GM20000 (cell line): ENCODE measurements at regions not wholly inside any gene's neighbourhood (a gene's known extent, or its start where the extent isn't known, plus 50 kb on each side); places are given as distances from the start of the nearest gene placed in this dataset.

Source experiments
- DNase-seq: peaks from one replicate; pipeline ENCODE4 v3.0.0; 2012; ENCODE audit warnings: low spot score
- TF ChIP-seq, protein P1 (sequence below): IDR thresholded peaks from 2 replicates; pipeline ENCODE4 v1.5.1; 2012; ENCODE audit warnings: mild to moderate bottlenecking, control low read depth; ENCODE audit errors: extremely low read depth, missing control alignments

DNA sequence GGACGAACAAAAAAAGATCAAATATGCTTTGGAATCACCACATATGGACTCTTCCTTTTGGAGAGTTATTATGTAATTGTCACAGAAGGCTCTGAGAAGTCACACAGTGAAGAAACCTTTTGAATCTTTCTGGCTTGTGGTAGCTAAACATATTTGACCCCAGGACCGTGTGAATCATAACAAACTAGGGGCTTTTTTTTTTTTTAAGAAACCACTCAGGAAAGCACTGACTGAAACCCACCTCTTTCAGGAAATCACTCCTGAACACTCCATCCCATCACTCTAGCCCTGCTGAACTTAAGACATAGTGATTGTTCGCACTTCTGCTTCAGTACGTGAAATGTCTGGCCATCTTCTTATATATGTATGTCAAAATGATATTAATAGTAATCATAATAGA is 495.9 kb upstream of the ARID1B start:
- TF ChIP-seq, protein P1, sequence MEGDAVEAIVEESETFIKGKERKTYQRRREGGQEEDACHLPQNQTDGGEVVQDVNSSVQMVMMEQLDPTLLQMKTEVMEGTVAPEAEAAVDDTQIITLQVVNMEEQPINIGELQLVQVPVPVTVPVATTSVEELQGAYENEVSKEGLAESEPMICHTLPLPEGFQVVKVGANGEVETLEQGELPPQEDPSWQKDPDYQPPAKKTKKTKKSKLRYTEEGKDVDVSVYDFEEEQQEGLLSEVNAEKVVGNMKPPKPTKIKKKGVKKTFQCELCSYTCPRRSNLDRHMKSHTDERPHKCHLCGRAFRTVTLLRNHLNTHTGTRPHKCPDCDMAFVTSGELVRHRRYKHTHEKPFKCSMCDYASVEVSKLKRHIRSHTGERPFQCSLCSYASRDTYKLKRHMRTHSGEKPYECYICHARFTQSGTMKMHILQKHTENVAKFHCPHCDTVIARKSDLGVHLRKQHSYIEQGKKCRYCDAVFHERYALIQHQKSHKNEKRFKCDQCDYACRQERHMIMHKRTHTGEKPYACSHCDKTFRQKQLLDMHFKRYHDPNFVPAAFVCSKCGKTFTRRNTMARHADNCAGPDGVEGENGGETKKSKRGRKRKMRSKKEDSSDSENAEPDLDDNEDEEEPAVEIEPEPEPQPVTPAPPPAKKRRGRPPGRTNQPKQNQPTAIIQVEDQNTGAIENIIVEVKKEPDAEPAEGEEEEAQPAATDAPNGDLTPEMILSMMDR = no peak
- DNase-seq = no peak

DNA sequence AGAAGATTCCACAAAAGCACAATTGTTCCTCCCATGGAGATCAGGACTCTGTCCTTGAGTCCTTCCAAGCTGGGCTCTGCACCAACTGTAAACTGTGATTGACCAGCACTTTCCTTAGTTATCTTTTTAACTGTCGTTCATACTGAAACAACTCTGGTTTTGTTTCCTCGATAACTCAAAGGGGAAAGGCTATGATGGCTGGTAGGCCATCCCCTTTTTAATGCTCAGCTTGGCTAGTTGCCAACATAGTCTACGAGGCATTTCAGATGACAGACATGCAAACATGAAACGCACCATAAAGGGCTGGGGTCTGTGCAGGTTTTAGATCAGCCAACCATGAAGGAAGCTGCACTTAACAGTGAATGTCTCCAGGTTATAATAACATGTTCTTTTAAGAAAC is 497.1 kb upstream of the ARID1B start:
- TF ChIP-seq, protein P1 = no peak
- DNase-seq = no peak

DNA sequence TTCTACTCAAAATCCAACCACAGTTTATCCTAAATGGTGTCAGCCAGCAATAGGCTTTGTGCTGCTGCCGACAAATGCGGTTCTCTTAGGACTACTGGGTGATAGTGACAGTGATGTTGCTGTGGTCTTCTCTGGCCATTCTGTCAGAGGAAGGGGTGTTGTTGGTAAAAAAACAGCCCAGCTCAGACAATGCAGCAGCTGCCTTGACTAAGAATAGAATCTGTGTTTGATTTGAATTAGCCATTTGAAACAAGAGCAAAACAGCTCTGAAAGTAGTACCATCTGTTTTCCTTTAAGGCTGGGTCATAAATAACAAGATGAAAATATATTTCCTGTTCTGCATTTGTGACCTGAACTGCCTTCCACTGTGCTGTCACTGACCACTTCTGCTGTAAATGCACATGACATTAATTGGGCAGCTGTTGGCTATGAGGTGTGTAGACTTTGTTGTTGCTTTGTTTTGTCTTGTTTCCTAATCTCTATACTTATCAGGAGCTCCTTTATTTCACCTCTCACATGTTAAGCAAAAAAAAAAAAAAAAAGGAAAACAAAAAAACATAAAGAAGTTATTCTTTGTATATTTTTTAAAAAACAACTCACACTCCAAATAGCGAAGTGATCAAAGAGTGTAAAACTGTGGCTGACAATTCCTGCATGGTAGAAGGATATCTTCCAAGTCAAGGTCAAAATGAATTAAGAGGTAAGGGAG is 497.8 kb upstream of the ARID1B start:
- TF ChIP-seq, protein P1 = no peak
- DNase-seq = peak; percentile 17

DNA sequence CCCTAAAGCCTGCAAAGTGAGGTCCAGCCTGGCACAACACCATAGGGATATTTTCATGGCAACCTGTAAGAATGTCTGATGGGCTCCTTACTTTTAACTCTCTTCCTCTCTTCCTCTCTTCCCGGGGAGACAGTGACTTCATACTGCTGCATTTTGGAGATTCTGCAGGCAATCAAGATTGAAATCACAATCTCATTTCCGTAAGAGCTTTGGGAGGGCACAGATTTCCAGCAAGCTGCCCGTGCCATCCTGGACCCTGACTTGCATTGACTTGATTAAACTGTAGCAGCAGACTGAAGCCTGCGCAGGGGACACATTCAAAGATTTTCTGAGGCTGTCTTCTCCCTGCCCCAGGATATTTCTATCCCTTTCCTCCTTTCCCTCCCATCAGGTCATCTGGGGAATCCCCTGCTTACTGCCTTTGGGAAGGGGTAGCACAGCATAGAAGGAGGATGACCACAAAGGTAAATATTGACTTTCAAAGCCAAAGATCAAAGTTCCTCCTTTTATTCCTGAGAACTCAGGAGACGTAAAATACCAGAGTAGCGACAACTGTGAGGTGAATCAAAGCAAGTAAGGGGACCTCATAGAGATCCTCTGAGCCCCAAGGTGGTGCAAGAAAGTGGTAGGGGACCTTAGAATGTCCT is 504.0 kb upstream of the ARID1B start:
- no peak for DNase-seq
- TF ChIP-seq, protein P1 = no peak

DNA sequence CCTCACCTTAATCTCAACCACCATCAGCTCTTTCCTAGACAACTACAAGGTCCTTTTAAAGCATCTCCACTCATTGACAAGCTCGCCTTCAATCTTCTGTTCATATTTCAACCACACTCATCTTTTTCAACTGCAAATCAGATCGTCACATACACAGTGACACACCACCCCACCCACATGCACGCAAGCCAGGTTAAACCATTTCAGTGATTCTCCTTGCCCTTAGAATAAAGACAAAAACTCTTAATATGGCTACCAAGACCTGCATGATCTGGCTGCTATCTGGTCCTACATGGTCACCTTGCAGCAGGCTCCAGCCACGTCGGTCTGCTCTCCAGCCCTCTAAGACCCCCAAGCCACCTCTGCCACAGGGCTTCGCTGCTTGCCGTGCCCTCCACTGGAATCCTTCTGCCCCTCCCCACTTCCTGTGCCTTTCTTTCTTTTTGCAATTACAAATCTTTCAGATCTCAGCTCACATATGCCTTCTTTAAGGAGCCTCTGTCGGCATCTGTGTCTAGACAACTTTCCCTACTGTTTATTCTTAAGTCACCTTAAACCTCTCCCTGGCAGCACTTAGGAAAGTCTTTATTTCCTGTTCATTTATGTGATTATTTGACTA is 507.3 kb upstream of the ARID1B start:
- DNase-seq = no peak
- TF ChIP-seq, protein P1 = no peak

DNA sequence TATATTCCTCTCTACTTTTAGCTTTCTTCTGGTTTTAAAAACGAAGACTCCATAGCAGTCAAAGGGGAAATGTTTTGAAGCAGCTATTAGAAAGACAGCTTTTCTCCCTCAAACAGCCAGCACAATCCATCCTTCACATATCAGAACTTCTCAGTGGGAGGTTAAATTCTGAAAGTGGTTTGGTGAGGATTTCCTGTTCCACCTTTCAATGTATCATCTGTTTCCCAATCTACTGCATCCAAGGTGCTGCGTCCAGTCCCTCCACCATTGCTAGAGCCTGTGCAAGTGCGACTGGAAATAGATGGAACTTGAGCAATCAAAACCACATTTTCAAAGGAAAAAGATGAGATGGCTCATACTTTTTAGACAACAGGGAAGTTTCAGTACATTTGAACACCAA is 508.3 kb upstream of the ARID1B start:
- no peak for DNase-seq

More for the DNA sequence above, 508.3 kb upstream of the ARID1B start:
- TF ChIP-seq, protein P1 = no peak
